HG03039 (cell line): ENCODE measurements at regions not wholly inside any gene's neighbourhood (a gene's known extent, or its start where the extent isn't known, plus 50 kb on each side); places are given as distances from the start of the nearest gene placed in this dataset.

ENCODE experiments used
- ATAC-seq: cut with Tn5 transposase; IDR thresholded peaks from one replicate; pipeline ENCODE4 v1.9.1; 2021; ENCODE audit warnings: mild to moderate bottlenecking, moderate library complexity; ENCODE audit not compliant: unreplicated experiment

- no peak for ATAC-seq
Measured at GRCh38 chr6:125534430-125535263, 214.8 kb upstream of the HEY2 start.

DNA sequence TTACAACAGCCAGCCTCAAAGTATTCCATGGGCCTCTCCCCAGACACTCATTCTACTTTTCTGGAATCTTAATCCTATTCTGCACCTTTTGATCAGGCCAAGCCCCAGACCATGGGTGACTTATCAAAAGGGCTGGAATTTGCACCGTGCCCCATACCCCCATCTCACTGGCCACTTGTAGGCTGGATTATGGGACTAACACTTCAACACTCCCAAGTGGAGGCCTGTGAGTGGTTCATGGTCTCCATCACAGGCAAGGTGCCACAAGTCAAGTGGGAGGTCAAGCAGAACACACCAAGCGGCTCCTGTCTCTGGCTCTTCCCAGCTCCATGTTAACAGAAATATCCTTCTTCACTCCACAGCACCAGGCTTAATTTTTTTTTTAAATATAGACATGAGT lies 212.3 kb upstream of the HEY2 start:
- ATAC-seq = no peak

DNA sequence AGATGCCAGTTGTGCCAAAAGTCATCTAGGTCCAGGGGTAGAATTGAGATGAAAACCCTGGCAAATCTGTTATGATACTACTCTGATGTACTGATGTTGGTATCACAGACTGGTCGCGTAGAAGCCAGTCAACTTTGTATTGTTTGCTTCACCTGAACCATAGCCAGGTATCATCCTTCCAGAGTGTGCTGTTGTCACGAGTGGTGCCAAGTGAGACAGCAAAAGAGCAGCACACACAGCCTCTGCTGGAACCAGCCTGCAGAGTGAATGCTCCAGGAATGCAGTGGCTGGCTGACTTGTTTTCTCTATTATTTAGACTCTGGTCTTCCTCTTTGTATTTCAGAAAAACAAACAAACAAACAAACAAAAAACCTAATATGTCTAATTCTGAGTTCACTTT lies 209.5 kb upstream of the HEY2 start:
- ATAC-seq = no peak

GRCh38 chr6:125544819-125545218 lies 204.6 kb upstream of the HEY2 start:
- ATAC-seq = no peak

GRCh38 chr6:125546841-125547251 lies 202.6 kb upstream of the HEY2 start:
- ATAC-seq = no peak

DNA sequence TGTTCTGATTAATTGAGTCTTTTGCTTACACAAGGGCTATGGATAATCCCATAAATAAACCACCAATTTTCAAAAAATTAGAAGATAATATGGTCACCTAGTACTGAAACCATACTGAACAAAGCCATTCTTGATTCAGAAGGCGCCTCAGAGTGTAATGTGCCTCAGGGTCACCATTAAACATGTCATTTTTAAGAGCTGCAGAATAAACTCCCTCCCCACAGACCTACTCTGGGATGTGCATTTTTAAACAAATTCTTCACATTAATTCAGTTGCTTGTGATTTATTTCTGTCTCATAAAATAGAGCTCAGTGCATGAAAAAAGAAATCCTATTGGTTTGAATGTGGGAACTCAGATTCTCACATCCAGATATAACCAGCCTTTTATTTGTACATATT lies 202.1 kb upstream of the HEY2 start:
- ATAC-seq = no peak

- no peak for ATAC-seq
Measured at GRCh38 chr6:125549202-125549884, 200.1 kb upstream of the HEY2 start.

DNA sequence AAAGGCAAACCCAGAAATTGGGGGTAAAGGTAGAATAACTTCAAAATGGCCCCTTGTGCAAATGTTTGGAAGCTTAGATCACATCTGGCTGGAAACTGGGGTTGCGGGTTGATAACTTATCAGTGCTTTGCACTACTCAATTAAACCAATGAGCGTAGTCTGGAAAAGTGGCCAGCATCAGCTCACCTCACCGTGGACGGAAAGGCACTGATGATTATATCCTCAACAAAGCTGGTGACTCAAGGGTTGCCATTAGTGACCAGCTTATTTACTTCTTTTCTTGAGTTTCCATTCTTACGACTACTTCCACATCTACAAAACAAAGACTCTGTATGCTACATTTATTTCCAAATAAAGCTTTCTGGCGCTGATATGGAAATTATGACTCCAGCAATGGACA lies 198.5 kb upstream of the HEY2 start:
- ATAC-seq = no peak

DNA sequence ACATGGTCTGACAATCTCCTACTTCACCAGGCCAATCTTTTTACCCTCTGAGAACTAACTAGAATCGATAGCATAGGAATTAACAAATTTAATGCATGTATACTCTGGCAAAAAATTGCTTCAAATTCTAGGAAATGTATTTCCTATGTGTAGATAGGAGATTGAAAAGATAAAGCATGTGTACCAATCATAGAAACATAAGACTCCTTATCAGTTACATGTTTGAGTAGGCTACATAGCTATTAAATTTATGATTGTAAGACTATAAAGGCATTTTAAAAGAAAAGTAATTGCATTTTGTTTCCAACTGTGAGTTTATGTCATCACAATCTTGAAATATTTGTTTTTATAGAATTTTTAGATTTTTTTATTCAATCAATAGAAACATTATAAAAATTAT lies 196.6 kb upstream of the HEY2 start:
- ATAC-seq = no peak

DNA sequence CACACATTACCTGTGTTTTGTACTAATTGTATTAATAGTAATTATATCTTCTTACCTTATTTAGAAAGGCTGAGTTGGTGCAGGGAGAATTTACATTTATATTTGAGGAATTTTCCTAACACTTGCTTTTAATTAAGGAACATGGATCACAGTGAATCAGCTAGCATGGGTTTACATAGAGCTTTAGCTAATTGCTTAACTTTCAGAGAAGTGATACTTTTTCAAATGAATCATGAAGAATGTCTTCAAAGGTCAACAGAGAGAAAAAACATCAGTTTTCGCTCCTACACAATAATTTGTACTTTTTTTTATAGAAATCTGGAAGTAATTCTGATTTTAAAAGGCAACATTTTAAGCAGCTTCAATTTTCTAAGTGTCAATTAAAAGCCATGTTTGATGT lies 195.0 kb upstream of the HEY2 start:
- no peak for ATAC-seq

DNA sequence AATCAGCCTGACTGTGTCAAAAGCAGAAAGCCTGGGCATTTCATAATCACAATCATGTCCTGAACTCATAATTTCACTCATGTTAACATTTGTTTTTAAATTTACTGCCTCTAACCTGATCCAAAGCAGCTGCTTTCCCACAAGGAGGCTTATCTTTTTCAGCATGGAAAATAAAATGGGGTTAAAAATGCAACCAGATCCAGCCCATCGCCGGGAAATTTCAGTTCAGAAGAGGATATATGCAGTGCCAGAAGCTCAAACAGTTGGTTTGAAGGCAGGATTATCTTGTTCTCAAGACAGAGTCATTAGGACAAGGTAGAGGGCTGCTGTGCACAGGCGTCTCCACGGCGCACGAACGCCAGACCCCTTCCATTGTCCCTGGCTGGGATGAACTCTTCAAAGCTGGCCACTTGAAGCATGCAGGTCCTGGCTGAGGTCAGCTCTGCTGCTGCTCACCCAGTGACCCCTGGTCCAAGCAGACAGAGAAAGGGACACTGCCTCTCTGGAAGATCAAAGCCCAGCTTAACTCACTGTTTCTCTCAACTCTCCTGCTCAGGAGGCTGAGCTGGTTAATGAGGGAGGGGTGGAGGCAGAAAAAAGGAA lies 191.1 kb upstream of the HEY2 start:
- no peak for ATAC-seq

GRCh38 chr6:125558907-125559306 lies 190.5 kb upstream of the HEY2 start:
- no peak for ATAC-seq

DNA sequence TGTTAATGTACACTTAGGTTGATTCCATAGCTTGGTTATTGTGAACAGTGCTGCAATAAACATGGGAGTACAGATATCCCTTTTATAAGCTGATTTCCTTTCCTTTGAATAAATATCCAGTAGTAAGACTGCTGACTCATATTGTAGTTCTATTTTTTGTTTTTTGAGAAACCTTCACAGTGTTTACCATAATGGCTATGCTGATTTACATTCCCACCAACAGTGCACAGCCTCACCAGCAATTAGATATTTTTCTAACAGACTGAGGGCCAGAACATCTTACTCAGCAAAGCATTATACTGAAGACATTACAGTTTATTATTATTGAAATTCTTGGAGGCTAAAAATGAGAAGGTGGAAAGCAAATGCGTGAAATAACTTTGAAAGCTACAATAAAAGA lies 187.3 kb upstream of the HEY2 start:
- no peak for ATAC-seq

DNA sequence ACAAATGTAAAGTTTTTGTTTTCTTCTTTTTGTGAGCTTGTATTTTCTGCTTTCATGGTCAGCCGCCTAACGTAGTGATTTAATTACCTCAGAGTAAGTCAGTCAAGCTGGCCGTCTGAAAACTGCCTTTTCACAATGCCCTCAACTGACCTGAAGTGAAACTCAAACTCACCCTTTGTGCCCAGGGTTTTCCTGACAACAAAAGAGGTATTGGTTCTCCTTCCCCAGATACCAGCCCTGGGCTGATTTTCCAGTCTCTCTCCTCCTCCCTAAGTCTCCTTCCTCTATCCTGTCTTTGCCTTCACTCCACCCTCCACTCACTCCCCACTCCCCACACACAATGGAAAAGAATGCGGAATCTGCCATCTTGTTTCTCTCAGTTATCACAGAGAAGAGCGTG lies 184.5 kb upstream of the HEY2 start:
- no peak for ATAC-seq

DNA sequence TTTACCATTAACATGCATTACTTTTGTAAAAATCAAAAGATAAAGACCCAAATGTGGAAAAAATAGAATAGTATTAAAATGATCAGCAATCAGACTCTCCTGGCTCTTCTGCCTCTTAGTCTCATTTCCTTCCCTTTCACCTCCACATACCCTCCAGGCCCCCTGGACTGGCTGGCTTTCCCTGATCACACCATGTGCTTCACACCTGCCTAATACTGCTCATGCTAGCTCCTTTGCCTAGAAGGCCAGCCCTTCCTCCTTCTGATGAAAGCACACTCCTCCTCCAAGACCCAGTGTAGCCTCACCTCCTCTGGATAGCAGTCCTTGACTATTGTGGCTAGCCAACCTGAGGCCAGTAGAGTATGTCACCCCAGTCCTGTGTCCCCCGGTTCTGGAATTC lies 182.0 kb upstream of the HEY2 start:
- ATAC-seq = no peak

DNA sequence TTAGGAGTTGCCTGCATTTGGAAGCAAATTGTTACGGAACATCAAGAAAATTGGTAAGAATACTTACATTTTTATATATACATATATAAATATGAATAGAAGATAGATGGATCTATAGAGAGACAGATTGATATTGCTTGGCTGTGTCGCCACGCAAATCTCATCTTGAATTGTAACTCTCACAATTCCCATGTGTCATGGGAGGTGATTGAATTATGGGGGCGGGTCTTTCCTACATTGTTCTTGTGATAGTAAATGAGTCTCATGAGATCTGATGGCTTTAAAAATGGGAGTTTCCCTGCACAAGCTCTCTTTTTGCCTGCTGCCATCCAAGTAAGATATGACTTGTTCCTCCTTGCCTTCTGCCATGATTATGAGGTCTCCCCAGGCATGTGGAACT lies 180.8 kb upstream of the HEY2 start:
- no peak for ATAC-seq

GRCh38 chr6:125570526-125570925 lies 178.9 kb upstream of the HEY2 start:
- ATAC-seq = no peak

GRCh38 chr6:125571207-125571755 lies 178.2 kb upstream of the HEY2 start:
- ATAC-seq = no peak

- no peak for ATAC-seq
Measured at GRCh38 chr6:125574604-125575003, 174.8 kb upstream of the HEY2 start.

GRCh38 chr6:125577124-125577662 lies 172.2 kb upstream of the HEY2 start:
- ATAC-seq = no peak

DNA sequence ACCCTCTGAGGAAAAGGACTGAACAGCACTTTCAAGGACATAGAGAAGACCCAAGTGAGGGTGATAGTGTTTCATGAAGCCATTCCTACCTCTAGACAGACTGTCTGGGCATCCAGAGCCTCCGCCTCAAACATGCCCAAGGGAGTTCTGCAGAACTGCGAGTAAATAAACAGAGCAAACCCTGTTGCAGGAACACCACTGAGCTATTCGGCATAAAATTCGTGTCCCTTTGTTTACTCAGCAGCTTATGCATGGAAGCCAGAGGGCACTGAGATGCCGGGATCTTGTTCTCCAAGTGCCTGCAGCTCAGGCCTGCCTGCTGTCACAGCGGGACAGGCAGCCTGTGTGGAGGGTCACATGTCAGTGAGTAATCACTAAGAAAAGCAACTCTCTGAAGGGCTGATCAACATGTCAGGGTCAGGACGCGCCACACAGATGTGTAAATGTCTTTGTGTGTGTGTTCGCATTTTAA lies 164.9 kb upstream of the HEY2 start:
- ATAC-seq = no peak
